ENCODE measurements at regions not wholly inside any gene's neighbourhood (a gene's known extent, or its start where the extent isn't known, plus 50 kb on each side); places are given as distances from the start of the nearest gene placed in this dataset.

DNA sequence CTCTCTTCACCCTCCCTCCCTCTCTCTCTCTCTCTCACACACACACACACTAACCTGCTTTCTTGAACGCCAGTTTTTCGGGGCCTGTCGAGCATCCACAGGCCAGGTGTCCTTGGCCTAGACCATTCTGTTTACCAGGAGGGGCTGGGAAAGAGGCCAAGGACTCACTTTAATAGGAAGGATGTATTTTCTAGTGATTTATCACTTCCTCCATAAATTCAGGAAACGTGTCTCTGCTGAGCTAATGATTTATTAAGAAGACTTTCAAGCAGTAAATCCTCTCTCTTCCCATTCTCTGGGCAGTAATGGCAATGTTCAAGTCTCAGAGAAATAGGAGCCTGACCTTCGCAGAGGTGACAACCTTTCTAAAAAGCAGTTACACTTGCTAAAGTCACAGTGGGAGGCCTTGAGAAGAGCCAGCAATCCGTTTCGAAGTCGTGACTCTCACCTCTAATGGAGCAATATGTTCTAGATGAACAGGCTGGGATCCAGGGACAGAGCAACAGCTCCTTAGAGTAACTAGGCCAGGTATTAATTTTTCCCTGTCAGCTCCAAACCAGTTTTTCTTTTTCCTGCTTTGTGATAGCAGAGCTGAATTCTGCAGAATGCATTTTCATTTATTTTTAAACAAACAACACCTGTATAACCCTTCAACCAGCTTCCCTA, 1357.5 kb upstream of the SORCS1 start:
- DNase-seq (ENCODE audit: low spot score in 2 of 2) (no peak), FAIRE-seq (no peak)

DNA sequence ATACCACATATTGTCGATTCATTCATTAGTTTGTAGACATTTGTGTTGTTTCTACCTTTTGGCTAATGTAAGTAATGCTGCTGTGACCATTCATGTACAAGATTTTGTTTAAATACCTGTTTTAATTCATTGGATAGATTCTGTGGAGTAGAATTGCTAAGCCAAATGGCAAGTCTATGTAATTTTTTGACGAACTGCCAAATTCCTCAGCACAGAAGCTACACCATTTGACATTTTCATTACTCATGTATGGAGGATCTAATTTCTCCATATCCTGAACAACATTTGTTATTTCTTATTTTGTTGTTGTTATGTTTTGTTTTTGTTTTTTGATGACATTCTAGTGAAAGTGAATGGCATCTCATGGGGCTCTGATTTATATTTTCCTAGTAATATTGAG, 1351.3 kb upstream of the SORCS1 start:
- DNase-seq (ENCODE audit: low spot score in 2 of 2) (no peak), FAIRE-seq (no peak)

DNA sequence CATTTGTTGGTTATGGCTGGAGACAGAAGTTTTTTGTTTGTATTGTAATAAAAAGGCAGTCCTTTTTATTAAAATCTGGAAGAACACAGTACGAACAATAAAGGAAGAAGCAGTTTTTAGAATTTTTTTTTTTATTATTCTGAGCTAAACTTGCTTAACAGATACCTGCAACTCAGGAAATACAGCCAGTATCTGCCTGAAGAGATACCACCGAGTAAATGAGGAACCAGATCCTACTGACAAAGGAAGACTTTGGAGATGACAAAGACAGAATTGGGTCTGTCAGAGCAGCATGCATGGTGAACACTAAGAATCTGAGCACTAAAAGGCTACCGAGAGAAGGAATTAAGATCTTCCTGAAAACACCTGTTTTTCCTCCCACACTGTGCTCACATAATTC, 1335.9 kb upstream of the SORCS1 start:
- no peak for FAIRE-seq
- DNase-seq (ENCODE audit: low spot score in 2 of 2) = no peak

DNA sequence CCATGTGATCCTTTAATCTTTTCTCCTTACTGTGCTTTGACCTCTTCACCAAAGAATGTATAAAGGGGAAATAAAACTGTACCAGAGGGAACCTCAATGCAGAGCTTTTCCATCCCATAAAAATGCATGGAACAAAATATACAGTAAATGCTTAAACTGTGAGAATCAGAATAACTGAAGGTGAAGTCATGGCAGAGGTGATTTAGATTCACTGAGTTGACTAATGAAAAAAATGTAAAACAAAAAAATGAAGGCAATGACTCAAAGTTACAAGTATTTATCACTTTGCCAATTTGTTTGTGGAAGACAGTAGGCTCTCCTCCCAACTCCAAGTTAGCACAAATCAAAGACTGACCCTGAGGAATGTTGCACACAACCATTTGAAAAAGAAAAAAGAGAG, 1331.6 kb upstream of the SORCS1 start:
- DNase-seq (ENCODE audit: low spot score in 2 of 2) (no peak), FAIRE-seq (no peak)

DNA sequence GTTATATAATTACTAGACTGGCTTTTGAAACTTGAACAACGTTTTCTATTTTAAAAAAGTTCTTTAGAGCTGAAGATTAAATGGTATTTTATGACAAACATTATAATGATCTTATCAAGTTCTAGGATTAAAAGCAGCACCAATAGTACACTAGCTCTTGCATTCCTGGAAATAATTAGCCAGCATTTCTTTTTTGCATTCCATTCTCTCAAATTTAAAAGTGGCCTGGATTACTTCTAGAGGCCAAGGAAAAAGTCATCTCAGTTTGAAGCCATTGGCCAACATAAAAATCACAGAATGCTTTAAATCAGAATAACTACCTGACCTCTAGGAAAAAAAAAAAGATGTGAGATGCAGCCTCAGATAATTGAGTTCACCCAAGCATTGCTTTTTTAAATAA, 1326.4 kb upstream of the SORCS1 start:
- FAIRE-seq (no peak), DNase-seq (ENCODE audit: low spot score in 2 of 2) (no peak)

DNA sequence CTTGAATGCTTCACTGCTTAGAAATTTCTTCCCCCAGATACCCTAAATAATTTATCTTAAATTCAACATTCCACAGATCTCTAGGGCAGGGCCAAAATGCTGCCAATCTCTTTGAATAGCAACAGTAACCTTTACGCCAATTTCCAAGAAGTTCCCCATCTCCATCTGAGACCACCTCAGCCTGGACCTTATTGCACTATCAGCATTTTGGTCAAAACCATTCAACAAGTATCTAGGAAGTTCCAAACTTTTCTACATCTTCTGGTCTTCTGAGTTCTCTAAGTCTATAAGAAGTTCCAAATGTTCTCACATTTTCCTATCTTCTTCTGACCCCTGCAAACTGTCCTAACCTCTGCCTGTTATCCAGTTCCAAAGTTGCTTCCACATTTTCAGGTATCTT, 1306.9 kb upstream of the SORCS1 start:
- FAIRE-seq (no peak), DNase-seq (ENCODE audit: low spot score in 2 of 2) (no peak)

DNA sequence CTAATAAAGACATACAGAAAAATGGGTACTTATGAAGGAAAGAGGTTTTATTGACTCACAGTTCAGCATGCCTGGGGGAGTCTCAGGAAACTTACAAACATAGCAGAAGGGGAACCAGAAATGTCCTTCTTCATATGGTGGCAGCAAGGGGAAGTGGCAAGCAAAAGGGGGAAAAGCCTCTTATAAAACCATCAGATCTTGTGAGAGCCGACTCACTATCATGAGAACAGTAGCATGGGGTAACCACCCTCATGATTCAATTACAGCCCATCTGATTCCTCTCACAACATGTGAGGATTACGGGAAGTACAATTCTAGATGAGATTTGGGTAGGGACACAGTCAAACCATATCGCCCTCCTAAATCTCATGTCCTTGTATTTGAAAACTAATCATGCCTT, 1305.4 kb upstream of the SORCS1 start:
- DNase-seq (ENCODE audit: low spot score in 2 of 2) = no peak
- FAIRE-seq = no peak

DNA sequence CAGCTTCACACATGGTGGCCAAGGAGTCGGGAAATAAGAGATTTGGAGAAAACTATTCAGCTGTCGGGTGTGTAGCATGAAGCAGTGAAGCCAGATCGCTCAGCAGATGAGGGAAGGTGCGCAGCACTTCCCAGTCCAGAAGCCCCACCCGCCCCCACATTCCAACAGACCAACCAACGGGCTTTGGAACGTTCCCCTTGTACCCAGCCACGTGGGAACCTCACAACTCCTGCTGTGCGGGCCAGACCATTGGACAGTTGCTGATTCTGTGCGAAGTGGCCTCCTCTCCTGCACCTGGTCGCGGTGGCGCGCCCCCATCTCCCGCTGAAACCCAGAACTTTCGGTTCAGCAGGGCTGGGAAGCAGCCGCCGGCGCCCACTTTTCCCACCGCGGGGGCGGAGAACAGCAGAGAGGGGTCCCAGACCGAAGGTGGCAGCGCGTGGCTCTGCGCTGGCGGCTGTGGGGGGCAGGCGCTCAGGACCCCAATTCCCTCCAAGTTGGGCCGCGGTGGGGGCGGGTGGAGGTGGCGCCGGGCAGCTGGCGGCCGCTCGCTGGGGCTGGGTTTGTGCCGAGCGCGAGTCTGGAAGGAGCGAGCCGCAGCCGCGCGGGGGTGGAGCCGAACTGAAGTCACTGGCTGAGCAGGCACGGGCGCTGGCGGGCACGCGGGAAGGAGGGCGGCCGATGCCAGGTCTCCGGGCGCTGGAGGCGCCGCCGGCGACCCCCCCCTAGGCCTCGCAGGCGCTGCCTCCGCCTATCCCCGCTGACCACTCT, 1301.5 kb upstream of the SORCS1 start:
- FAIRE-seq = no peak
- peak in 1 of 2 donors; percentile 52 for DNase-seq (ENCODE audit: low spot score in 2 of 2)

DNA sequence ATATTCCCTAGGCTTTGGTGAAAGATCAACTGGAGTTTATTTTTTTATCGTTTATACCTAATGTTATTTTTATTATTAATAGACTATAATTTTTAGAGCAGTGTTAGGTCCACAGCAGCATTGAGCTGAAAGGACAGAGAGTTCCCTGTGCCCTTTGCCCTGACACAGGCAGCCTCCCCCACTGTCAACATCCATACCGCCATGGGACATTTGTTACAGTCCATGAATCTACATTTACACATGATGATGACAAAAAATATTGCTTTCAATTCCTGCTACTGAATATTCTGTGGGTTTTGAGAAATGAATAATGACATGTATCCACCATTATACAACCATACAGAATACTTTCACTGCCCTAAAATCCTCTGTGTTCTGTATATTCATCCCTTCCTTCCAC, 1297.5 kb upstream of the SORCS1 start:
- DNase-seq (ENCODE audit: low spot score in 2 of 2) = no peak
- FAIRE-seq = no peak

DNA sequence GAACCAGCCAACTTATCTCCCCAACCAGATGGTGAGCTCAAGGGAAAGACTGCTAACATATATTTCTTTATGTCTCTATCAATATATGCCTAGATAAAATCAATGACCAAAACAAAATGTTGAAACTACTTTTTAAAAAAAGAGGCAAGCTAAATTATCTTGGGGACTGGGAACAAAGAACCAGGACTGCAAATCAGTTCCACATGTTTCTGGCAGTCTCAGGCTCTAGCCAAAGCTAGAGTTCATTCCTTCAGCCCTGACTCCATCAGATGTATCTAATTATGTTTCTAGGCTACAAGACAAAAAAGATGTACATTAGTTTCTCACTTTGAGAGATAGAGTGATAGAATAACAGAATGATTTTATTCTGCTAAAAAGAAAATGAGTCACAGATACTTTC, 1290.3 kb upstream of the SORCS1 start:
- FAIRE-seq (no peak), DNase-seq (ENCODE audit: low spot score in 2 of 2) (no peak)

DNA sequence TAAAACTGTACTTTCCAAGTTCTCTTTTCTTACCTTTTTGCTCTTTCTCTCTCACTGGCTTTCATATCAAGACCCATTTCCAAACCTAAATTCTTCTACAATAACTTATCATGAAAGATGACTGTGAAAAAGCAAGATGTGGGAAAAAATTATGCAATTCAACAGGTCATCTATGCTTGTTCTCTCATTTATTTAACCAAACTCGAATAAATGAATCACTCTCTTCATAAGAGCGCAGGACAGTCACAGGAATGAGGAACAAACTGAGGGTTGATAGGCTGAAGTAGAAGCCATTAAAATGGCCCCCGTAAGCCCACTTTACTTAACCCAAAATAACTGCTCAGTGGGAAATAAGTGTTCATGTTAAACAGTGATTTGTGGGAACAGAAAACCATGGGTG, 1289.7 kb upstream of the SORCS1 start:
- FAIRE-seq (no peak), DNase-seq (ENCODE audit: low spot score in 2 of 2) (no peak)

DNA sequence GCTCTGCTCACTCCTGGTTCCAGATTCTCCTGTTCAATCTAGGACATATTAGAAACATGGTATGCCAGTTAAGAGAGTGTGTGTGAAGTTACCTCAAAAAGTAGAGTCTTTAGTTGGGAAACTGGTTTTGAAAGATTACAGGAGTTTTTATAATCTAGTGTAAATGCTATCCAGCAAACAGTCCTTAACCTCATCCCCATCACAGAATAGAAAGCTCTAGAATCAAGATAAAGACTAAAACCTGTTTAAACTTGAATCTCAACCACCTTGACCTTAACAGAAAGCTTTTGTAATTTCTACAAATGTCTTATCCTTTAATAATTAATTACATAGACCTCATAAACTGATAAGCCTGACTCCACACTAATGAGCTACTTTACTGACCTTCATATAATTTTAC, 1288.7 kb upstream of the SORCS1 start:
- FAIRE-seq (no peak), DNase-seq (ENCODE audit: low spot score in 2 of 2) (no peak)

DNA sequence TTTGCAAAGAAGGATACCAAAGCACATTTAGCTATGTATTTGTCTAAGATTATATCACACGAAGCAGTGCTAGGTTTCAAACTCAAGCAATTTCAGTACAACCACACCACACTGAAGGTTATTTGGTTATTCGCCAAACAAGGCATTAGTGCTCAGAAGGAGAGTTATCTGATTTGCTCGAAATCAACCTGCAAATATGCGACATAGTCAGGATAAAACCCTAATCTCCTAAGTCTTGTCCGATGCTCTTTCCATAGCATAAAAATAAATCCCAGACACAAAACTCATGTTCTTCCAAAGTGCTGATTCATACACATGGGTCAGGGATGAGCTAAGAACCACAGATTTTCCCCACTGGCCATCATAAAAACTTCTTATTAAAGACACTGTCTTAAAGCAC, 1288.0 kb upstream of the SORCS1 start:
- DNase-seq (ENCODE audit: low spot score in 2 of 2) (no peak), FAIRE-seq (no peak)

DNA sequence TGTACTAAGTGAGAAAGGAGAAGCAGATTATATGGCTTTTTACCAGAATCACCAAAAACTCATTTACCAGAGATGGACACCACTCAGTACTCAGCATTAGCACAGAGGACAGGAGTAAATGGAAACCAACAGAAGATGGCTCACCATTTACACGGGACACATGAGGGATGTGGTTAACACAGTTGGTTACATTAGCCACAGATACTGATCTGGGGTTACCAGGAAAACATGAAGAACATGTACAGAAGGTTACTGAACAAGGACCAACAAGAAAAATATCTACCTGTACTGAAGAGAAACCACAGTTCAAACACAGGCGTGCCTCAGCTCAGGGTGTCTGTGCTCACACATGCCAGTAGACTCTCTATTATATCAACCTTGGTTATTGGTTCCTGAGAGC, 1285.8 kb upstream of the SORCS1 start:
- no peak for DNase-seq (ENCODE audit: low spot score in 2 of 2)
- no peak for FAIRE-seq

DNA sequence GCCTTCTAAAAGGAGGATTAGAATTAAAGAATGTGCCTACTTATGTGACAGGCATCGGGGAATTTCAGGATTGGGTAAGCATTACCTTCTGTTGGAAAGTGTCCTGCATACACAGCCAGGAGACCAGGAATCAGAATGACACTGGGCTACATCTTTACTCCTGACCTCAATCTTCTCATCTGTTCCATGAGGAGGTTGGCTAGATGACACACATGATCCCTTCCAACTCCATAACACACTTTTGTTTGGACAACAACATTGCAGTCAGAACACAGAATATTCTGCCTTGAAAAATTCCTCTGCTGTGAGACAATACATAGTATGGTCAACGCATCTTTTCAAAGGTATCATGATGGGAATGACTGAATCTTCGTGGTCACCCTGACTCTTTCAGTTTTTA, 1281.2 kb upstream of the SORCS1 start:
- DNase-seq (ENCODE audit: low spot score in 2 of 2) (no peak), FAIRE-seq (no peak)

DNA sequence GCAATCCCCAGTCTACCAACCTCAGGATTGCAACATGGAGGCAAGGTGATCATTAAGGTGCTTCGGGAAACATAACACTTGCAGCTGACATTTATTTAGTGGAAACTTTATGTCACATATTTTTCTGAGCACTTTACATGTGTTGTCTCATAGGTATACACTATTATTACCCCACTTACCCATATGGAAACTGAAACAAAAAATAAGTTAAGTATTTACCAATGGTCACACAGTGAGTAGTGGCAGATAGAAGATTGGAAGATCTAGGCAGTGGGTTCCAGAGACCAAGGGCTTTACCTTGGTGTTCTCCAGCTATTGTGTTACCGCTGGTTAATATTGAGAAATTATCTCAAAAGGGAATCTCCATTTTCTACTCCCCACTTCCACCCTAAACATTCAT, 1279.1 kb upstream of the SORCS1 start:
- DNase-seq (ENCODE audit: low spot score in 2 of 2) = no peak
- no peak for FAIRE-seq

DNA sequence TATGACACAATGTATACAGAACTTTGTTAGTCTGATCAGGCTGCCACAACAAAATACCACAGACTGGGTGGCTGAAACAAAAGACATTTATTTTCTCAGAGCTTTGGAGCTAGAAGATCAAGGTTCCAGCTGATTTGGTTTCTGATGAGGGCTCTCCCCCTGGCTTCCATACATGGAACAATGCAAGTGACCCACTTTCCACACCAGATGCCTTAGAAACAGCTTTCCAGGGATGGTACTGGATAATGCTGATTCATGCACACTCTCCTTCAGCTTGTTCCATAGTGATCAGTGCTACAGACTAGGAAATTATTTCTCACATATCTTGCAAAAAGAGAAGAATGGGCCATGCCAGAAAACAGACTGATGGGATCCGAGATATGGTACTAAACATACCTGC, 1274.9 kb upstream of the SORCS1 start:
- no peak for FAIRE-seq
- DNase-seq (ENCODE audit: low spot score in 2 of 2) = no peak

DNA sequence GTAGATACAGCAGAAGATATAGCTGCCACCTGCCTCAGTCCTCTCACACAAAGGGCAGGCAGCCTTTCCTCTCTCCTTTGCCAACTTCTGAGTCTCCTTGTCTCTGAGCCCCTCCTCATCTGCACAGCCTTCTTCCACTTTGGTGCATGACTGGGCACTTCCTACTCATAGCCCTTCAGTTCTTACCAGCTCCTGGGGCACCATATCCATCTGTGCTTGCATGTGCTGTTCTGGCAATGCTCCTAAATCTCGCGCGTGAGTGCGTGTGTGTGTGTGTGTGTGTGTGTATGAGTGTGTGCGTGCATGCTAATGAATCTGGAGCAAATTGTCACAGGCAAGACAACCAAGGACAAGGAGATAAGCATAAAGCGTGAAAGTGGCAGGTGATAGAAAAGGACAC, 1271.6 kb upstream of the SORCS1 start:
- DNase-seq (ENCODE audit: low spot score in 2 of 2) = no peak
- no peak for FAIRE-seq

DNA sequence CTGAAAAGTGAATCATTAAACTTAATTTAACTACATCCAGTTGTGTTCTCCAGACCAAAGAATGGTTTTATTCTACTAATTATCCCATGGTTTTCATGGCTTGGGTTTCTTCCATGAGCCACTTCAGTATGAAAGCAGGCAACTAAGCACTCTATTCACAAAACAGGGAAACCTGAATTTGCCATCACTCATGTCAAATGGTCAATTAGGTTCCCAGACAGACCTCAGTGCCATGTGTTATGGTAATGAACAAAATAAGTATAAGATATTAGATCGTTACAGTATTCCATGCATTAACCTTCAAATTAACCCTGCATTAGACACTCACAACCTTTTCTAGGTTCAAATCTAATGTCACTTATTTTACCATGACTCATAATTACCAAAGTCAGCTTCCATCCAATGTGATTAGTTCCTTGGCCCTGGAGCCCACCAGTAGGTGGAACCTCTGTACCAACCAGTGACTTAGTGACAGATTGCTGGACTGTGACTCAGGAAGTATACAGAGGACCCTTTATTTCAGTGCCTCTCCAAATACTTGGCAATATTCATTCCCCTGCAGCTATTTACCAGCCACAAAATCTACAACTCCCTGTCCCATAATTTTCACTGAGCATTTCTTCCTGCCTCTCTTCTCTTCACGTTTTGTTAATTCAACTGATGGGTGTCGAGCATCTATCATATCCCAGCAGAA, 1270.2 kb upstream of the SORCS1 start:
- no peak for FAIRE-seq
- no peak for DNase-seq (ENCODE audit: low spot score in 2 of 2)

DNA sequence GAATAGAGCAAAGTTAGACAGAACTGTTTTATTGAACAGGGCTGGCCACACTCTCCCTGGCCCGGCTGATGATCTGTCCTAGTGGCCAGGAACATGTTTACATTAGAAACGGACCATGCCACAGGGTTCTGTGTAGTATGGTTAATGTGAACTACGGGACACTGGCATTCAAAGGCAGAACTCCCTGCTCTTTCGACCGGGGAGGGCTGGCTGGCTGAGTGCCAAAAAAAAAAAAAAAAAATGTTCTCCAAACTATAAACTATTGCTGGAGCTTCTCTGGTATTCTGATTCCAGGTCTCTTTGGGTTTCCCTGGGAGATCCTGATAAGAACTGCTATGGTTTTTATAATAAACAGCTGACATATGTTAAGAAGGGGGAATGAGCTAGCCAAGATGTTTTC, 1262.6 kb upstream of the SORCS1 start:
- no peak for FAIRE-seq
- DNase-seq (ENCODE audit: low spot score in 2 of 2) = no peak

DNA sequence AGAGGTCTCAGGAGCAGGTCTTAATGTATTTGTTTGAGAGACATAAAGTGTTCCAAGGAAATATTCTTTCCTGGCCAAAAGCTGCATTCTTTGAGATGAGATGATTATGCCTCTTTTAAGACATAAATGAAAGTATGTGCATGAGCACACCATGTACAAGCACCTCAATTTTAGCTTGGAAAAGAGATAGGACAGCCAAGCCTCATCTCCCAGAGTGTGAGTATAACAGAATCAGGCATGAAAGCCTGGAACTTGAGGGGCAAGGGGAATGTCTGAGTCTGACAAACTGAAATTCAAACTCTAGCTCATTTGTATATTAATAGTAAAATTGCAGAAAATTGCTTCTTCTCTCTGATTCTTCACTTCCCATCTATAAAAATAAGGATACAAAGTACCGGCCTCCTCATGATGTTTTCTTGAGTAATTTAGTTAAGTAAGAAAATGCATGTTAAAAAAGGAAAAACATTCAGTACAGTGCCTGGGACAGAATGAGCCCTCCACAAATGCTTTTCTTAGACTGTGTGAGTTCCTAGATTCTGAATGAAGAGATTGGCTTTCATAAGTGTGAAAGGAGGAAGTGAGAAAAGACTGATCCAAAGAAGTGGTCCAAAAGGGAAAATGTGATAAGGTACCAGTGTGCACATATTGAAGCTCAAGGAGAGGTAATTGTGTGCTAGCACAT, 1260.9 kb upstream of the SORCS1 start:
- no peak for DNase-seq (ENCODE audit: low spot score in 2 of 2)
- FAIRE-seq = no peak

Measured in frontal cortex (tissue), 3 donors.